ENCODE measurements at regions not wholly inside any gene's neighbourhood (a gene's known extent, or its start where the extent isn't known, plus 50 kb on each side); places are given as distances from the start of the nearest gene placed in this dataset.
"Not testable (repeated sequence)": the region's sequence is repeated elsewhere in the genome, so short reads cannot be mapped to it uniquely, and the experiment has no call there.

DNA sequence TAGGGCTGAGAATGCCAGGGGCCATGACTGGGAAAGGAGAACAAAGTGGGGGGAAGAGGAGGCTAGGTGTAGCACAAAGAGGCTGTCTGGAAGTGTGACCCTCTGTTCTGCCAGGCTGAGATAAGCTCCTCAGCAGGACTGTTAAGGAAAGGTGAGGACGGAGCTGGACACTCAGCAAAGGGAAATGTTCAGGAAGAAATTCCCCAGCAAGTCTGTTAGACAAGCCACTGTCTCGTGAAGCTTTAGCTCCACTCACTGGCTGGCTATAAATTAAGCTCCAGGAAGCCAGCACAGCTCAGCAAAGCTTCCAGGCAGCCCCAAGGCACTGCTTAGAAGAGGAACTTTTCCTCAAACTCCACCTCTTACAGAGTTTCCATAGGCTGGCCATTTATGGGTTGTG, 181.2 kb upstream of the API5 start:
- no peak for DNase-seq (ENCODE audit: low spot score)

DNA sequence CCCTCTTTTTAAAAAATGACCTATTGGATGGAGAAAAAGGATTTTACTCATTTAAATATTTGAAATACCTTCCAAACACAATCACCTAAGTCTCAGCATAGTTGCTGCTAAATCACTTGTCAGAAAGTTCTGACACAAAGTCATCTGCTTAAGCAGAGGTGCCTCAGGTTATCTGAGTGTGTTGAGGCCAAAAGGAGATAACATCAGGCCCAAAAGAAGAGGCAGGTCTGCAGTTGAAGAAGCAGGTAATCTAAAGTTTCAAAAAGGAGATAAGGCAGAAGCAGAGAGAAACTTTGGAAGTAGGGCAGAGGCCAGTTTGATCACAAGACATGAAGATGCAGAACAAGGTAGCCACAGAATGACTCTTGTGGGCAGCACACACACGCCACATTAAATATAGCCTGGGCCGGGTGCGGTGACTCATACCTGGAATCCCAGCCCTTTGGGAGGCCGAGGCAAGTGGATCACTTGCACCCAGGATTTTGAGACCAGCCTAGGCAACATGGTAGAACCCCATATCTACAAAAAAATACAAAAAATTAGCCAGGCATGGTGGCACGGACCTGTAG, 175.7 kb upstream of the API5 start:
- no peak for DNase-seq (ENCODE audit: low spot score)

DNA sequence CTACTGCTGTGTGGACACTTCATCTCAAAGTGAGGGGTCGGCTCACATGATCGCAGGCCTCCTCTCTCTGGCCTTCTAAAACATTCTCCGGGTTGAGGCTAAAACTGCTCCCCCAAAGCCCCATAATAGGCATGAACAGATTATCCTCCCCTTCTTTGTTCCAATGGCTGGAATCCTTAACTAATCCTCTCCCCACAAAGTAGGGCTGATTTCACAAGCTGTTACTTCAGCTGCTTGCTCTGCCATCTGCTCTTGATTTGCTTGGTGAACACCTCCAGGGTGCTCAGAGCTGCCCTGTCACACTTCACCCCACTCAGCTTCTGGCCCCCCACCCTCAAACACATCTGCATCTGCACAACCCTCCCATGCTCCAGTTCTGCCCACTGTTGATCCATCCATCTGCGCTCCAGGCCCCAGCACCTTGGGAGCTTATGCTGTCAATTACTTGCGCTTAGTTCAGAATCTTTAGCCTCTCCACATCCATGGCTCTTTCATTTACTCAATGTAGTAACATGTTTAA, 173.1 kb upstream of the API5 start:
- no peak for DNase-seq (ENCODE audit: low spot score)

DNA sequence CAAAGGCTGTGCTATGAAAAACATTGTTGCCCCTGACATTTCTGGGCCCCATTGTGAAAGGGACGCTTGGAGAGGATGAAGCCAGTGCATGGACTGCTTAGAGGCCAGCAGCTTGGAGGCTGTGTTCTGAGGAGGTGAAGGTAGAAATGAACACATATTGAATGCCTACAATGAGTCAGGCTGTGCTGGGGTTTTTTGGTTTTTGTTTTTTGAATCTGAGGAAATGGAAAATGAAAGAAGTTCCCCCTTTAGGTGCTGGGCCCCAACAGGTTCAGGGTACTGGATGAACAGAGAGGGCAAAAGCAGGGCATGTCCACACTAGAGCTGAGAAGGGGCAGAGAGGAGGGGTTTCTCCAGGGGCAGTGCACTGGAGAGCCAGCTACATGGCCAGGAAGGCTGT, 166.1 kb upstream of the API5 start:
- DNase-seq (ENCODE audit: low spot score): no peak

DNA sequence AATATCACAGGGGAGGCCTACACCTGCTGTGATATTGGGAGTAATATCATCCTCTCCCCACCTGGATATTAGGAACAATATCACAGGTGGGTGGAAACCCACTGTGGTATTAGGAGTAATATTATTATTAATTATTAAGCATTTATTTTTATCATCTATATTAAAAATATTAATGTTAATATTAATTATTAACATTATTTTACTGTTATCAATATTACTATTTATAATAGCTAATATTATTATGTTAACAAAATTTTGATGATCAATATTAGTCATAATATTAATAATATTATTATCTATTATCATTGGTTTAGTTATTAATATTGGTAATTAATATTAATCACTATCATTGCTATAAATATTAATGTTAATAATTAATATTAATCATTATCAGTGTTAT, 161.1 kb upstream of the API5 start:
- DNase-seq (ENCODE audit: low spot score): no peak

DNA sequence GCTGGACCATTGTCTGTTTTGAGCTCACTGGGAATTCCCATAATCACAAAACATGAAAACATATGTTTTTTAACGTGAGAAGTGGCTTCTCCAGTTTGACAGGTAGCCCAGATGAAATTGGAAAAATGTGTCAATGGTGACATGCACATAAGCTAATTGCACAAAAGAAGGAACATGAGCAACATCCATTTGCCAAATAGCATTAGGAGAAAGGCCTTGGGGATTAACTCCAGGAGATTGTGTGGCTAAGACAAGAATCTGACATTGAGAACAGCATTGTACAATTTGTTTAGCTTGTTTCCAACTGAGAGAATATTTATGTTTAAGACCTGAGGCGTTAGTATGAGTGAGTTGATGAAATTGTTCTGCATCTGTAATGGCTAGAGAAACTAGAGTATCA, 147.0 kb upstream of the API5 start:
- DNase-seq (ENCODE audit: low spot score): no peak

DNA sequence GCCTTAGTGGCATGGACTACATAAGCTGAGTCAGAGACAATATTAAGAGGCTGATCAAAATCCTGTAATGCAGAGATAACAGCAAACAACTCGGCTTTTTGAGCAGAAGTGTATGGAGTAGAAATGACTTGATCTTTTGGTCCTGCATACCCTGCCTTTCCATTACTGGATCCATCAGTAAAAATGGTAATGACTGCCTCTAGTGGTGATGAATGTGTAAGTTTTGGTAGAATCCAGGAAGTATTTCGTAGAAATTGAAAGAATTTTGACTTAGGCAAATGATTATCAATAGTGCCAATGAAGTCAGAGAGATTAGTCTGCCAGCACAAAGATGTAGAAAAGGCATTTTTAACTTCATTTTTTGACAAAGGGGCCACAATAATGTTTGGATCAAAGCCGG, 146.4 kb upstream of the API5 start:
- DNase-seq (ENCODE audit: low spot score): not testable (repeated sequence)

DNA sequence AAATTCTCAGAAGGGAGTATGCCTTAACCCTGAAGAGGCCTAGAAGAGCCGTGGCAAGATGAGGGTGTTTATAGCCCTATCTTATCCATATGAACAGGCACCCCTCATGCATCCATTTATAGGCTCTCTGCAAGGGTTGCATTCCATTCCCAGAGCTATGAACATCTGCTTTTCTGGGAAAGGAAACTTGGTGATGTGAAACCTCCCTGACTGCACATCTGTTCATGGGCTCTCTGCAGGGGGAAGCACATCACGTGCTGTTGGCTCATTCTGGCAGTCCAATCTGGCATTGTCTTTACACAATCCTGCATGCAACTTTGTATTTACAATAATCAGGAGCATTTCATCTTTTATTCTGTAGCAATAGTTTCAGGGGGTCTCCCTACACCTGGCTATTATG, 143.6 kb upstream of the API5 start:
- not testable (repeated sequence) for DNase-seq (ENCODE audit: low spot score)

DNA sequence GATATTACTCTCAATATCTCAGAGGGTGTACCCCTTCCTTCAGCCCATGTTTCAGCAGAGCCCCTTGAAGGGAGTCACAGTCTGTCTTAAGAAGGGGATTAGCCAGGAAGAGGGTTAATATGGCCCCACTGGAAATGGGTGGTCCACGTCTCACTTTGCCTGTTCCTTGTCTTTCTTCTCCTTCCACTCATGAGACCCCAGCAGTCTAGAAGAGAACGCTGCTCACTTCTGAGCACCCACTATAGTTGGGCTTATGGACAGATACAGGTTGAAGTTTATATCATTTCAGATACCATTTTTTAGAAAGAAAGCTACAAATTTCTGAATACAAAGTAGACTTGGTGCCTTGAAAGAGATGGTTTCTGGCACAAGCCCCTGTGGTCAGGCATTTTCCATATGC, 139.3 kb upstream of the API5 start:
- DNase-seq (ENCODE audit: low spot score): no peak

DNA sequence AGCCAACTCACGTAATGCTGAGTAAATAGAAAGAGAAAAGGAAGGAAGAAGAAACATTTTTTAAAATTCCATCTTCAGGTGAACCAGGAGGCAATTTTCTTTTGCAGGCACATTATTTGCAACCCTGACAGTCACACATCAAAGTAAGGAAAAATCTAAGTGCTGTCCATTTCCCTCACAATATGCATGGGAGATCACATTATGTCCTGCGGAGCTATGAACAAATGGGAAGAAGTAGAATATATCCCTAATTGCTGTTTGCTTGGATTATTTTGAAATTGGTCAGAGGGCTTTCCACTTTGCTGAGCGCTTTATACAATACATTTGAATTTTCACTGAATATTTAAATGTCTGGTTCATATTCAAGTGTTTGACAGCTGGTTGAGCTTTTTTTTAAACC, 133.8 kb upstream of the API5 start:
- DNase-seq (ENCODE audit: low spot score): no peak

DNA sequence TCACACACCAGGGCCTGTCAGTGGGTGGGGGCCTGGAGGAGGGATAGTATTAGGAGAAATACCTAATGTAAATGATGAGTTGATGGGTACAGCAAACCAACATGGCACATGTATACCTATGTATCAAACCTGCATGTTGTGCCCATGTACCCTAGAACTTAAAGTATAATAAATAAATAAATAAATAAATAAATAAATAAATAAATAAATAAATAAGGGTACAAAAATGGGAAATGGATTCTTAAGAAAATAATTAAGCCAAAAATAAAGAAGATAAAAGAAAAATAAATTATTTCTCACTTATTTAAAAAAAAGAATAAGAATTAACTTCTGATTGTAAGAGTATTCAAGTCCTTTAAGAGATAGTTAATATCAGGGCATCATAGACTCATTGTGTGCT, 117.3 kb upstream of the API5 start:
- DNase-seq (ENCODE audit: low spot score): not testable (repeated sequence)

DNA sequence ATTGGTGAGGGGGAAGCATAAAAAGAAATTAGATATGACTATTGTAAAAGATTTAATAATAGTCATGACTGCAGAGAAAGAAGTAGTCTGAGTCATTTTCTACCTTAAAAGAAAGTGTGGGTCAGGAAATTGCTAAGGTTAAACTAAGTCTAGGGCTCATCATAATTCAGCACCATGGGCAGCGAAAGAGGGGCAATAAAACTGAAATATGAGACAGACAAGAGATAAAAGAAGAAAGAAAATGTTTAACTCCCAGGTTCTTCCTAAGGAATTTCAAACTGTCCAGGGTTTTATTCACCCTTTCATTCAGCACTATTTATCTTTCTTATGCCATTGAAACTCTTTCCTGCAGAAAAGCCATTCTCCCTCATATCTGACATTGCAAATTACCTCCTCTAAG, 114.4 kb upstream of the API5 start:
- DNase-seq (ENCODE audit: low spot score): no peak

DNA sequence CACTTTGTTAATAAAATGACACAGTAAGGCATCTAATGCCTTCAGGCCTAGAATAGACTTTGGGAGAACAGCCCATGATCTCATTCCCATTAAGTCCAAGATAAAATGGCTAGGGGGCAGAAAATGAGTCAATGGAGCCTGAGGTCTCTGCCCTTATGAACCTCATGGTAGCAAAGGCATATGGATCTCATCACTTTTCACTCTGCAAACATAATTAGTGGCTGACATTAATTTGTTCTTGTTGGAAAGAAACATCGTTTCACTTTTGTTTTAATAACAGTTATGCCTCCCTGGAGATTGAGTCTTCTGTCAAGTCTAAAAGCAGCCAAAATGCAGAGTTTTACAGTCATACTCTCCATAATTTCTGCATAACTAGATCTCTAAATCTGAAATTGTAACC, 111.8 kb upstream of the API5 start:
- DNase-seq (ENCODE audit: low spot score): no peak

DNA sequence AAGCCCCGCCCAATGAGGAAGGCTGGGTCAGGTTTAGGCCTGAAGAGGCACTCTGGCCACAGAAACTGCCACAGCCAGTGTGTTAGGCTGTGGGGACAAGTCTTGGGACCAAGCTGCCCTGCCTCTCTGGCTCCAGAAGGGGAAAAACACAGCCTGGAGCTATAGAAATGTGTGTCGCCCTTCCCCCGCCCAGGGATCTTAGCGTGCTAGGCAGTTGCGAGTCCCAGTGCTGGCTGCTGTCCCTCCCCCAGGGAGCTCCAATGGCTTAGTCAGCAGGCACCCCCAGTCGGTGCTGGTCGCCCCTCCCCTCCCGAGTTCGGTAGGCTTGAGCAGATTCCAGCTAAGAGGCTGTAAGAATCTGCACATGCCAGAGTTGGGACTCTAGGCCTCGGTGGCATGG, 99.5 kb upstream of the API5 start:
- DNase-seq (ENCODE audit: low spot score): no peak

DNA sequence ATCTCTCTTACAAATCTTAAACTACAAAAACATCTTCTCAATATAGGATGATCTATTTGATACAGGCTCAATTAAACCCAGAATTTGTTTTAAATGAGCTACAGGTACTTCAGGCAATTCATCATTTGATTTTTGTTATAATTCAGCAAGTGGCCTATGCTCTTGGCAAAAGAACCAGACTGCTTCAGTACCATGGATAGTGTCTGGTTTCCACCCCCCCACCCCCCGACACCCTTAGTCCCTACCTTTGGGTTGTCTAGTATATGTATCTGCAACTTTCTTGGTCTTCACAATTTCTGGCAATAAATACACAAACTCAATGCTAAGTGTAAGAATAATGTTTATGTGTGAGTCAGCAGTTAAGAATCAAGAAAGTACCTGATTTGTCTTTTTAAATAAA, 97.3 kb upstream of the API5 start:
- no peak for DNase-seq (ENCODE audit: low spot score)

DNA sequence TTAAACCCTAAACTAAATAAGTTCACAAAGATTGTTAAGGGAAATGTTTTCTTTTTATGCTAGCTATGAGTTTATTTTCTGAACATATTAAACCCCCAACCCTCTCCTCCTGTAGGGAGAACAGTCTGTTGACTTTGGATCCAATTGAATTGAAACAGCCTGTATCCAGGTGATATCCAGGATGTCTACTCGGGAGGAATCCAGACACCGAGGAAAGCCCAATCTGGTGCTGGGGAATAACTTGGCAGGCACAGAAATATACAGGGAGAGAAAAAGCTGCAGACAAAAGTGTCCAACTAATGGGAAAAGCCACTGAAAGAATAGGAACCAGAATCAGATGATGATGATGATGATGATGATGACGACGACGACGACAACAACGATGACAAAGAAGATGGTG, 93.9 kb upstream of the API5 start:
- DNase-seq (ENCODE audit: low spot score): no peak

DNA sequence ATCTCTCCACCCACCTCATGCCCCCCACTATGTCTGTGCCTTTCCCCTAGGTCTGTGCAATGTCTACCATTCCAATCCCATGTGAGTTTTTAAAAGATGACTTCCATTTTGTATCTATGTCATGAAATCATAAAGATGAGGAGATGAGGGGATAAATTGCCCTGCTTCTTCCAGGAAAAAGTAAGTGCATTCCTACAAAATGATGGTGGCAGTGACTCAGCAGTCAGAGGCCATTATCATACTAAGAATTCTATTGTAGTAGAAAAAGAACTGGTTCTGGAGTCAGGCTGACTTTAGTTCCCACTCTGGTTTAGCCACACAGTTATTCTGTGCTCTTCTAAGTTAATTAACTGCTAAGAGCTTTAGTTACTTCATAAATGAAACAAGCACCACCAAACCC, 89.6 kb upstream of the API5 start:
- no peak for DNase-seq (ENCODE audit: low spot score)

DNA sequence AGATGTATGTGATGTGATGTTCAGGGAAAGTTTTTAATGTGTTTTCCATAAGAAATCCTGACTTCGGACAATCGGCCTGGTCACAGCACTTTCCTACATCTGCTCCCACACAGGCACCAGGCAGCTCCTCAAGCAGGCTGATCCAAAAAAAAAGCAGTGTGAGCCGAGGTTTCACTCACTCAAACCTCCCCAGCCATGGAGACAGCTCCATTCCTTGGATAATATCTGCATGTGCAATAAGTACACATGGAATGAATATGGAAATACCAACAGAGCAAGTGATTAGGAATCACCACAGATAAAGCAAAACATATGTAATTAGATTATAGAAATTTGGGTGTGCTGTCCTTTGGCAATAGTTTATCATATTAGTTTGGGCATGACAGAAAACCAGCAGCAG, 88.8 kb upstream of the API5 start:
- DNase-seq (ENCODE audit: low spot score): no peak

DNA sequence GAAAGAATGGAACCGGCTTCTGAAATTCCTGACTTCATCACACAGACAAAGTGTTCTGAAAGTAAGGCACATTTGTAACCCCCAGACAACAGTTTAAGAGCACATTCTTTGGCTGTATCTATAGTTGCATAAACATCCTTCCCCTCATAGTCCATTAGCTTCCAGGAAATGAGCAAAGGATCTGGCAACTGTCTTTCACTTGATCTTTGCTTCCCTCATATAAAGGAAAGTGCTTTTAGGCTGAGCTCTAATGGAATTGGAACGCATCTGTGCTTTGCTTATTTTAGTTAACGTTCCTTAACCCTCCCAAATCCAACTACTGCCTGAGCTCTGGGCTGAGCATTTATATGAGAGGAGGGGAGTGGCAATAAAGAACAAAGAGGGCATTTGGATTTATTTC, 76.9 kb upstream of the API5 start:
- no peak for DNase-seq (ENCODE audit: low spot score)

DNA sequence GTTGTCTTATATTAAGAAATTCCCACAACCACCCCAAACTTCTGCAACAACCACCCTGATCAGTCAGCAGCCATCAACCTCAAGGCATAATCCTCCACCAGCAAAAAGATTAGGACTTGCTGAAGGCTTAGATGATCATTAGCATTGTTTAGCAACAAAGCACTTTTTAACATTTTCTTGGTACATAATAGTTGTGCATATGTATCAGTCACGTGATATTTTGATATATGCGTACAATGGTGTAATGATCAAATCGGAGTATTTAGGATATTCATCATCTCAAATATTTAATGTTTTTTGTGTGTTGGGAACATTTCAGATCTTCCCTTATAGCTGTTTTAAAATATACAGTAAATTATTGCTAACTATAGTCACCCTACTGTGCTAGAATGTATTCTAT, 73.5 kb upstream of the API5 start:
- DNase-seq (ENCODE audit: low spot score): no peak

DNA sequence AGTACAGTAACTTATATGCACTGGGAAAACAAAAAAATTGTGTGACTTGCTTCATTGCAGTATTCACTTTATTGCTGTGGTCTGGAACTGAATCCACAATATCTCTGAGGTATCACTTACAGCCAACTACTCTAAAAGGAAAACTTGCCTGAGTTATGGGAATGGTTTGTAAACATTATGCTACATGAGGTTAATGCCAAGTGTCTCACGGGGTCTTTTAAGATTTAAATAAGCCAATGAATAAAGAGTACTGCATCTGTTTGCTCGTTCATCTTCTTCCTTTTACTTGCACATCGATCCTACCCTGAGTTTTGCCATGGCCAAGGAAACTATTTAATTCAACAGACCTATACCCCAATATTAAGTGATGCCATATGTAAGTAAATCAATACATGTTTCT, 72.0 kb upstream of the API5 start:
- DNase-seq (ENCODE audit: low spot score): no peak

DNA sequence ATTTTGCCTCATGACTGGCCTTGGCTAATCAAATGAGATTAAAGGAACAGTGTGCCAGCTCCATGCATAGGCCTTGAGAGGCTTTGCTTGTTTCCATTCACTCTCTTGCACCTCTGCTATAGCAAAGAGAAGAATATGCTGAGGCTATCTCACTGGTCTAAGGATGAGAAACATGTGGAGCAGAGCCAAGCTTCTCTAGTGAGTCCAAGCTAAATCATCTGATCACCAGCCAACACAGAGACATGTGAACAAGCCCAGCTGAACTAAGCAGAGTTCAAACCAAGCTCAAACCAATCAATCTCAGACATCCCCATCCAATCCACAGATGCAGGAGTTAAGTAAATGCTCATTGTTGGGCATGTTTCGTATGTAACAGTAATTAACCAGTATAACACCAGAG, 69.4 kb upstream of the API5 start:
- DNase-seq (ENCODE audit: low spot score): no peak

DNA sequence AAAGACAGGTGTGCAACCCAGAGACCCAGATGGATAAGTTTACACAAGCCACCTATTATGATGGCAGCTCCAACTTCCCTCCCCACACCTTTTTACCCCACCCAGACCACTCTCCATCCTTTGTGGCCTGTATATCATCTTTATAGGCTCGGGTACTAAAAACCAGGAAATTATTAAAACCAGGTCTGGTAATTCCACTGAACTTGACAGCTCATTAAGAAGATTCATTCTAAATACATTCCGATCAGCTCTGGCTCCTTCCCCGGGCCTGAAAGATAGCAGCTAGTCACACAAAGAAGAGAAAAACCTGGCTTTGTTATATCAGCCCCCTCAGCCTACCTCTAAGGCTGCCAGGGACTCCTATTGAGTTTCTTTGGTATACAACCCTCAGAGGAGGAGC, 67.9 kb upstream of the API5 start:
- no peak for DNase-seq (ENCODE audit: low spot score)

DNA sequence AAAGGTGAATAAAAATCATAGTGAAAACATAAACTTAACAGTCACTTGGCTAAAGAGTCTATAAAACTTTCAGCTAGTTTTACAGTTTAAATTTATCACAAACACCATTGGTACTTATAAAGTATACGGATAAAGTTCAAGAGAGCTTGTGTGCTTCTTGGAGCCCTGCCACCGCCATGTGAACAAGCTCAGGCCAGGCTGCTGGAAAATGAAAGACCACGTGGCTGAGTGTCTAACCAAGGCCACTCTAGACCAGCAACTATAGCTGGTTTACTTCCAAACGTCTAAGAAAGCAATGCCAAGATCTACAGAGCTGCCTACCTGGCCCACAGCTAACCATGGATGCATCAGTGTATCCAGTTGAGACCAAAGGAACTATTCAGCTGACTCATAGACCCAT, 66.3 kb upstream of the API5 start:
- no peak for DNase-seq (ENCODE audit: low spot score)

DNA sequence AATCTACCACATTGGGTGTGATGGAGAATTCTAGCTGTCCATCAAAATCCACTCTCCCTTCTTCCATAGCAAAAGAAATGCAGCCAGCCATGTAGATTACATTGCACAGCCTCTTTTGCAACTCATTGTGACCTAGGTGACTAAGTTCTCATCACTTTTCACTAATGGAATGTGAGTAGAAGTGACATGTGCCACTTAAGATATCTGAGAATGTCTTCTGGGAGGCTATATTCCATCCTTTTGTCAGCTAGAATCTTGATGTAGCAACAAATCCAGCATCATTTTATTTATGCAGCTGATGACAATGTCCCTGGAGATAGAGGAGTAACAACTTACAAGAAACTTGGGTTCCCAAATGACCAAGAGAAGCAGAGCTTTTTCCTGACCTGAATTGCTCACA, 61.5 kb upstream of the API5 start:
- DNase-seq (ENCODE audit: low spot score): no peak
